ENCODE measurements at regions not wholly inside any gene's neighbourhood (a gene's known extent, or its start where the extent isn't known, plus 50 kb on each side); places are given as distances from the start of the nearest gene placed in this dataset.
"Not testable (repeated sequence)": the region's sequence is repeated elsewhere in the genome, so short reads cannot be mapped to it uniquely, and the experiment has no call there.

- Histone ChIP-seq H3K4me3 (ENCODE audit: low read depth, low read length) (no peak overlapping the region), H3K36me3 (ENCODE audit: control insufficient read depth, insufficient read depth, low read length) (no peaks in the 10 kb centered on the region), H3K27me3 (ENCODE audit: control insufficient read depth, insufficient read depth, low read length) (no peaks in the 10 kb centered on the region)
- no peak for DNase-seq (ENCODE audit: low read depth)
- TF ChIP-seq CTCF (IDR thresholded peaks at IDR 0.05; ENCODE audit: insufficient read depth, low read length, poor library complexity, severe bottlenecking) = no peak
Observed at GRCh38 chr3:67946436-67946835, 292.0 kb upstream of the SUCLG2 start.

- Histone ChIP-seq H3K36me3 (ENCODE audit: control insufficient read depth, insufficient read depth, low read length) (no peaks in the 10 kb centered on the region), H3K27me3 (ENCODE audit: control insufficient read depth, insufficient read depth, low read length) (no peaks in the 10 kb centered on the region), H3K4me3 (ENCODE audit: low read depth, low read length) (no peak overlapping the region)
- no peak for TF ChIP-seq CTCF (IDR thresholded peaks at IDR 0.05; ENCODE audit: insufficient read depth, low read length, poor library complexity, severe bottlenecking)
- no peak for DNase-seq (ENCODE audit: low read depth)
Observed at GRCh38 chr3:67943546-67943945, 289.1 kb upstream of the SUCLG2 start.

DNA sequence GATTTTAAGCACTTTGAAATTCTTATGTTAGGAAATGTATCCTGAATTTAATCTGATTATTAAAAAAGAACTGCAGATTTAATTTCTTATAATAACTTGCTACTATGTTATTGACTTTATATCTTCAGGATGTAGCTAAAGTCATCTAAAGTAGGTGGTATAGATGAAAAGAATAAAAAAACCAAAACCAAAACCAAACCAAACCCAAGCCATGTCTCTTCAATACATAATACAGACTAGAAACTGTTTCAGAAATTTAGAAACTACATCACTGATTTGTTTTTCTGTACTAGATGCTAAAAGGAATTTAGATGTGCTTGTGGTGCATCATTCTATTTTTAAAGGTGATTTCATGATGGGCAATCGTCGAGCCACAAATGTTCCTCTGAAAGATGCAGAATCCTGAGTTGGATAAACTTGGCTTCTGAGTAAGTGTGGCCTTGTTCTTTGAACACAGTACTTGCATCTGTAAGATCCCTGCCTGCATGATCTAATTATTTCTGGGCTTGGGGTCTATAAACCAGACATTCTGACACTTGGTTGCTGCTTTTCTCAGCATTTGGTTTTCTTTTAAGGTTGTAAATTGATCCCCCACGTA is 287.1 kb upstream of the SUCLG2 start:
- Histone ChIP-seq H3K4me3 (ENCODE audit: low read depth, low read length) (no peak overlapping the region), H3K36me3 (ENCODE audit: control insufficient read depth, insufficient read depth, low read length) (no peaks in the 10 kb centered on the region), H3K27me3 (ENCODE audit: control insufficient read depth, insufficient read depth, low read length) (no peaks in the 10 kb centered on the region)
- TF ChIP-seq CTCF (IDR thresholded peaks at IDR 0.05; ENCODE audit: insufficient read depth, low read length, poor library complexity, severe bottlenecking) = no peak
- DNase-seq (ENCODE audit: low read depth) = no peak

GRCh38 chr3:67940210-67940952 is 286.0 kb upstream of the SUCLG2 start:
- no peak for DNase-seq (ENCODE audit: low read depth)
- Histone ChIP-seq H3K4me3 (ENCODE audit: low read depth, low read length) (no peak overlapping the region), H3K36me3 (ENCODE audit: control insufficient read depth, insufficient read depth, low read length) (no peaks in the 10 kb centered on the region), H3K27me3 (ENCODE audit: control insufficient read depth, insufficient read depth, low read length) (no peaks in the 10 kb centered on the region)
- no peak for TF ChIP-seq CTCF (IDR thresholded peaks at IDR 0.05; ENCODE audit: insufficient read depth, low read length, poor library complexity, severe bottlenecking)

- no peaks in the 10 kb centered on the region for H3K36me3 ChIP-seq (ENCODE audit: control insufficient read depth, insufficient read depth, low read length)
- TF ChIP-seq CTCF (IDR thresholded peaks at IDR 0.05; ENCODE audit: insufficient read depth, low read length, poor library complexity, severe bottlenecking) = no peak
- DNase-seq (ENCODE audit: low read depth) = no peak
- H3K4me3 ChIP-seq (ENCODE audit: low read depth, low read length) = no peak overlapping the region
- H3K27me3 ChIP-seq (ENCODE audit: control insufficient read depth, insufficient read depth, low read length) = no peaks in the 10 kb centered on the region
Observed at GRCh38 chr3:67937498-67938118, 283.2 kb upstream of the SUCLG2 start.

- H3K36me3 ChIP-seq (ENCODE audit: control insufficient read depth, insufficient read depth, low read length); H3K4me3 ChIP-seq (ENCODE audit: low read depth, low read length): not testable (repeated sequence)
Observed at GRCh38 chr3:67930394-67930793, 276.0 kb upstream of the SUCLG2 start.

More at GRCh38 chr3:67930394-67930793, 276.0 kb upstream of the SUCLG2 start:
- not testable (repeated sequence) for H3K27me3 ChIP-seq (ENCODE audit: control insufficient read depth, insufficient read depth, low read length); DNase-seq (ENCODE audit: low read depth)

Data from kidney epithelial cell (primary cell).